Right hindlimb (tissue), 1 donor: ENCODE measurements at regions not wholly inside any gene's neighbourhood (a gene's known extent, or its start where the extent isn't known, plus 50 kb on each side); places are given as distances from the start of the nearest gene placed in this dataset.

Experiments used
- DNase-seq: peaks from one replicate; pipeline ENCODE4 v3.0.0-alpha.2; 2018

GRCh38 chr2:122183890-122184289 lies 428.4 kb downstream of the TSN start:
- DNase-seq: no peak

GRCh38 chr2:122186761-122187222 lies 431.3 kb downstream of the TSN start:
- DNase-seq: no peak

GRCh38 chr2:122191331-122191730 lies 435.9 kb downstream of the TSN start:
- DNase-seq: peak; percentile 43

DNA sequence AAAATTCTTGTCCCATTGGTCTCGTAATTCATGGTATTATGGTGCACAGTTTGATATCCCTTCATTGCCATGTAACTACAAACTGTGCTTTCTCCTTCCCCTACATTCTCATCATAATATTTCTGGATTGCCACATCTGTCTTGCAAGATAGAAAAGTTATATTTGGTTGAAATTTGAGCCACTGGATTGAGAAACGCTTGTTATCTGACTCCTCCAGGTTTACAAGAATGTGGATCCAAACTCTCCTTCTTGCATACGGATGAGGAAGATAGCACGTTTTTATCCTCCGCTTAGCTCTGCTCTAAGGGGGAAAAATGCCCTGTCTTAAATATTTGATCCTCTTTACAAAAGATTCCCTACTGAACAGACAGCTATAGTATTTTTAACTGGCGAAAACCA lies 438.2 kb downstream of the TSN start:
- no peak for DNase-seq

- DNase-seq: no peak
Measured at GRCh38 chr2:122194546-122194945, 439.1 kb downstream of the TSN start.

DNA sequence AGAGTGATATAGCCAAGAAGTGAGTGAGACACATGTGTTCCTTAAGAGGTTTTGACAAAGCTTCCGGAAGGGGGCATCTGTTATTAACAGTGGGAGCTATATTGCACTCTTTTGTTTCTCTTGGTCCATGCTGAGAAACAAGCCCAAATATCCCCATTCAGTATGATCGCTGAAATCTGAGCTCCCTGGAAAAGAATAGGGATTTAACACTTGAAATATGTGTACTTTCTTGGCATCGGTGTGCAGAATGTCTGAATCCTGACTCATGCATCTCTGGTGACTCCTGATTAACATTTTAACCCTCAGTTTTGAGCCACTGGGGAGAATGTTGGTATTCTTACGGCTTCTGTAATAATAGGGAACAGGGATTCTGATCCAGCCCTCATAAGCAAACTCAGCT lies 448.1 kb downstream of the TSN start:
- DNase-seq: peak; percentile 57

GRCh38 chr2:122205641-122206040 lies 450.2 kb downstream of the TSN start:
- no peak for DNase-seq

- no peak for DNase-seq
Measured at GRCh38 chr2:122206101-122206500, 450.6 kb downstream of the TSN start.

- DNase-seq: no peak
Measured at GRCh38 chr2:122209377-122209776, 453.9 kb downstream of the TSN start.

GRCh38 chr2:122210065-122210464 lies 454.6 kb downstream of the TSN start:
- no peak for DNase-seq

DNA sequence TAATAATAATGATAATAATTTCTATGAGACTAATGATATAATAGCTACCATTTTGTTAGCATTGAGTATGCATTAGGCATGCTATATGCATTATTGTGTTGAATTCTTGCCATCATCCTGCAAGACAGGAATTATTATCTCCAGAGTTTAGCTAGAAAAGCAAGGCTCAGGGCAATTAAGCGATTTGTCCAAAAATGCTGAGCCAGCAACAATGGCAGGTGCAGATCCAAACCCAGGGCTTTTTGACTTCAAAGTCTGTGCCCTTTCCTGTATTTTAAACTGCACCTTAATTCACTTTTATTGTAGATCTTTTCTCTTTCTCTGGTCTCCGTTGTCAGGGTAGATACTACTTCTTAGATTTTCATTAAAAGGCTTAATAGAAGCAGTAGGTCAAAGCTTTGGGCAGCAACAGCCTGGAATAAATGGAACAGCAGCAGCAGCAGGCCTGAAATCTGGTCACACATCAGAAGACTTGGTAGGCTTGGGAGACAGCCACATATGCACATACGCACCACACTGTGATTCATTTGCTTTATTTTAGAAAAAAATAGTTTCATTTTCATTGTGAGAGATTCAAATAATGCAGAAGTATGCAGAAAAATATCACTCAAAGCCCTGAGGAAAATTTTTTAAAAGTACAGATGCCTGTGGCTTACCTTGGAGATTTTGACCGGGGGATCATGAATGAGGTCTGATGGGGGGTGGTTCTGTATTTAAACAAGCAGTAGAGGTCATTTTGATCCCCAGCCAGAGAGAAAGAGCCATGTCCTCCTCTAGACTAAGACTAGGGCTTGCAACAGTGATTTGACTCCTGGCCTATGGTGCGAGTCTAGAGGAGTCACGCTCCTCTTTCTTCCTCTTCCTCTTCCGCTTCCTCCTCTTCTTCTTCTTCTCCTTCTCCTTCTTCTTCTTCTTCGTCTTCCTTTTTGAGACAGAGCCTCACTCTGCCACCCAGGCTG lies 455.7 kb downstream of the TSN start:
- no peak for DNase-seq

- no peak for DNase-seq
Measured at GRCh38 chr2:122213312-122213711, 457.9 kb downstream of the TSN start.

GRCh38 chr2:122216071-122216470 lies 460.6 kb downstream of the TSN start:
- no peak for DNase-seq

GRCh38 chr2:122216901-122217300 lies 461.4 kb downstream of the TSN start:
- DNase-seq: no peak

DNA sequence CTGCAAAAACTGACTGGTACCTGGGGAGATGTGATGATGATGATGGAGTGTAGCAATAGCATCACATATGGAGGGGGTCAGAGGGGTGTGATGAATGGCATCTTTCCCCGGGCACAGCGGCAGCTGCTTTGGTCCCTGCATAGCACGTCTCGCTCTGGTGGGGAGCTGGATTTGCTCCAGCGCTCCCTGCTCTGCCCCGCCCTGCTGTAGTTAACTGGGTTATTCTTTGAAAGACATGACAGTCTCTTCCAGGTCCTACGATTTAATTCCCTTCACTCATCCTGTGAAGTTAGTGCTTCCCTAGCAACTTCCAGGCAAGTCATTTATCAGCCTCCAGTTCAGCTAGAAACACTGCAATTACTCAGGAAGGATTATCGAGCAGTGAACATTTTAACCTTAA lies 463.1 kb downstream of the TSN start:
- no peak for DNase-seq

- DNase-seq: no peak
Measured at GRCh38 chr2:122219504-122219903, 464.1 kb downstream of the TSN start.

DNA sequence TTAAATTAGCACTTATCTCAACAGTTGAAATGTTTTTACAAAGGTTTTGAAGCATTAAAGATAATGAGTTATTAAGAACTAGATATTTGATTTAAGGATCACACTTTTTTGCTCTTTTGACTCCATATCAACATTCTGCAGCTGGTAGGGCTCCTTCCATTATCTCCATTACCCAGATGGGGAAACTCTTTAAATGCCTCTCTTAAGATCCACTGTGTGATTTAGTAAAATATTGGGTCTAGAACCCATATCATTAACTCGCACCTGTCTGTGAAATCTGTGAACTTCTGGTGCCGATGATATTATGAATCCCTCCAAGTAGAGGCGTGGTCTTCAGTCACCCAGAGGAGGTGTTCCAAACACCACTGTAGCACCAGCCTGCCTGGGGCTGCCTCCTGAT lies 466.2 kb downstream of the TSN start:
- DNase-seq: no peak

GRCh38 chr2:122231296-122231695 lies 475.8 kb downstream of the TSN start:
- DNase-seq: no peak

GRCh38 chr2:122233372-122233771 lies 477.9 kb downstream of the TSN start:
- no peak for DNase-seq

DNA sequence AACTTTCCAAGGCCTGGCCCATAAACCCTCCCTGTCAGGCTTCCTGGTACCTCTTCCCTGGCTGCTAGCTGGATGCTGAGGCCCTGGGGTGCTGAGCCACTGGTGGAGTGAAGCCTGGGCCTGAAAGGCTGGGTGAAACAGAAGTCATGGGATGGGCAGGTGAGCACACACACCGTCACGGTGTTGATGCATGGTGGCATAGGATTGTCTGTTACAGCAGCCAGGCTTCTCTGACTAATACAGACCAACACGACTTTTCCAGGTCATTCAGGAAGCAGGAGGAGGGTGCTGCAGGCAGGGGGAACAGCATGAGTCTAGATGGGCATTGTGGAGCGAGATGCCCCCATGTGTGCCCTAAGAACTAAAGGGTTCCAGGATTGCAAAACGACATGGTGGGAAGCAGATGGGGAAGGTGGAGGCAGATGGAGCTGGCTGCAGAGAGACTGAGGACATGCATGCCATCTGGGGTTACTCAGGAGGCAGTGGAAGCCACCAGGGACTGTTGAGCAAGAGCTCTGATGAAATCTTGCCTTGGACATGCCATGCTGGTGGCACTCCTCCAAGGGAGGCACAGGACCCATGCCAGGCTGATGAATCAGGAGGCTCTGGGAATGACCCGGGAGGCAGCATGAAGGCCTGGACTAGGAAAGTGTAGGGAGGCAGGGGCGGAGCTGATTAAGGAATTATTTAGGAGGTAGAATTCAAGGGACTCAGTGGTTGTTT lies 480.9 kb downstream of the TSN start:
- no peak for DNase-seq

DNA sequence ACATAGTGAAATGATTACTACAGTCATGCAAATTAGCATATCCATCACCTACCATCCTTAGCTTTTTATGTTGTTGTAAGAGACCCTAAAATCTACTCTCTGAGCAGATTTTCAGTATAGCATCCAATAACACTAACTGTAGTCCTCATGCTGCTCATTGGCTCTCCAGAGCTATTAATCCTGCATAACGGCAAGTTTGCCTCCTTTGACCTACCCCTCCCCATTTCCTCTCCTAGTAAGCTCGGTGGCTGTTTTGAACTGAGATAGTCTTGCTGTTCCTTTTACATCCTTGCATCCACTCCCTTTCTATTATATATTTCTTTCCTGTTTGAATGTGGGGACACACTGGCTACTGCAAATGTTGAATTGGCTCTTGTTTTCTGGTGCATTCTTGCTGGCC lies 481.5 kb downstream of the TSN start:
- no peak for DNase-seq

GRCh38 chr2:122237450-122237849 lies 482.0 kb downstream of the TSN start:
- no peak for DNase-seq

DNA sequence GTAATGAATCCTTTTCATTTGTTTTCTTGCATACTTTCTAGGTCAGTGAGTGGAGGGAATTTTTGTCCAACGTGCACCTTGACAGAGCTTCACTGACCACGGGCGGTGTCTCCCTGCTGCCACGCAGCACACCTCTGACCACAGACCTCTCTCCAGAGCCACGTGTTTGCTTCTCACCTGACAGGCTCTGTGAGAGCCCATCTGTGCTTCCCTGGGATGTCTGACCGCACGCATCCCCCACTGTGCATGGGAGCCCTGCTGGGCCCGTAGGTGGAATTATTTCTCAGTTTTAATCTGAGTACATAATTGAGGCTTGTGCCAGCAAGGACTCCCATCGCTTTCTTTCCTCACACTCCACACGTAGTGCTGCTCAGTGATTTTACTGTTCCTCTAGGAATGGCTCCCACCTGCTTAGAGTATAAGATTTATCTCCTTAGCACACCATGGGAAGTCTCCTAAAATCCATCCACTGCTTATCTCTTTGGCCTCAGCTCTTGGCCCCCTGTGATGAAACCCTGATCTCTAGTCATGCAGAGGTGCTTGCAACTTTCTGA lies 482.6 kb downstream of the TSN start:
- DNase-seq: no peak

DNA sequence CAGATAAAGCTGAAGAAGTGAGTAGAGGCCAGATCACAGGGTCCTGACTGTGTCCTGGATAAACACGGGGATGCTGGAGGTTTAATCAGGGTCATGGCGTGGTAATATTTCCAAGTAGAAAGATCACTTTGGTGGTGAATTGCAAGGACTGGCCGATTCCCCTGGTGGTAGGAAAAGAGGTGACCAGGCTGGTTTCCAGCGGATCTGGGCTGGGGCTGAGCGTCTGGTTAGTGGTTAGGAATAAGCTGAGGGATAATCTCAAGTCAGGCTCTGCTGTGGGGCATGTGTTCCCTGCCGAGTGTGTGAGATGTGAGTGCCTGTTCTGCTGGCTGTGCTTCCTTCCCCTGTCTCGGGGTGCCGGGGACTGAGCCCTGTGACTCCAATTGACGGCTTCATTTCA lies 484.0 kb downstream of the TSN start:
- no peak for DNase-seq
